ENCODE measurements at regions not wholly inside any gene's neighbourhood (a gene's known extent, or its start where the extent isn't known, plus 50 kb on each side); places are given as distances from the start of the nearest gene placed in this dataset.

GRCh38 chrX:27057883-27058282 lies 405.3 kb downstream of the PPP4R3C start:
- DNase-seq (ENCODE audit: low spot score in 2 of 2, unreplicated experiment in 2 of 2) = no peak
- TF ChIP-seq, protein P1, sequence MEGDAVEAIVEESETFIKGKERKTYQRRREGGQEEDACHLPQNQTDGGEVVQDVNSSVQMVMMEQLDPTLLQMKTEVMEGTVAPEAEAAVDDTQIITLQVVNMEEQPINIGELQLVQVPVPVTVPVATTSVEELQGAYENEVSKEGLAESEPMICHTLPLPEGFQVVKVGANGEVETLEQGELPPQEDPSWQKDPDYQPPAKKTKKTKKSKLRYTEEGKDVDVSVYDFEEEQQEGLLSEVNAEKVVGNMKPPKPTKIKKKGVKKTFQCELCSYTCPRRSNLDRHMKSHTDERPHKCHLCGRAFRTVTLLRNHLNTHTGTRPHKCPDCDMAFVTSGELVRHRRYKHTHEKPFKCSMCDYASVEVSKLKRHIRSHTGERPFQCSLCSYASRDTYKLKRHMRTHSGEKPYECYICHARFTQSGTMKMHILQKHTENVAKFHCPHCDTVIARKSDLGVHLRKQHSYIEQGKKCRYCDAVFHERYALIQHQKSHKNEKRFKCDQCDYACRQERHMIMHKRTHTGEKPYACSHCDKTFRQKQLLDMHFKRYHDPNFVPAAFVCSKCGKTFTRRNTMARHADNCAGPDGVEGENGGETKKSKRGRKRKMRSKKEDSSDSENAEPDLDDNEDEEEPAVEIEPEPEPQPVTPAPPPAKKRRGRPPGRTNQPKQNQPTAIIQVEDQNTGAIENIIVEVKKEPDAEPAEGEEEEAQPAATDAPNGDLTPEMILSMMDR (IDR thresholded peaks at IDR 0.05; ENCODE audit: unreplicated experiment) = no peak
- H3K36me3 Mint-ChIP-seq = peaks cover 2% of the 10 kb centered on the region
- H3K27me3 Mint-ChIP-seq (ENCODE audit: low read depth) = no peaks in the 10 kb centered on the region
- peaks cover 36% of the 10 kb centered on the region for H3K9me3 Mint-ChIP-seq
- H3K4me3 Mint-ChIP-seq = no peak overlapping the region
- no peaks in the 10 kb centered on the region for H3K4me1 Mint-ChIP-seq
- no peak overlapping the region for H3K27ac Mint-ChIP-seq

DNA sequence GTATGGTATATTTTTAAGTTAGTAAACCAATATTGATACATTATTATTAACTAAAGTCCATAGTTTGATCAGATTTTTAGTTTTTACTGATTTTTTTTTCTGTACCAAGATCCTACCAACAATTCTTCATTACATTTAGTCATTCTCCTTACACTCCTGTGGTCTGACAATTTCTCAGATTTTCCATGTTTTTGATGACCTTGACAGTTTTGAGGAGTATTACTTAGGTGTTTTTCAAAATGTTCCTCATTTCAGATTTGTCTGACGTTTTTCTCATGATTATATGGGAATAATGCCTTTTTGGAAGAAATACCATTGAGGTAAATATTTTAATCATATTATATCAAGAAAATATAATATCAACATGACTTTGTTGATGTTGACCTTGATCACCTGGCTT lies 423.8 kb downstream of the PPP4R3C start:
- Mint-ChIP-seq H3K36me3 (no peaks in the 10 kb centered on the region), H3K9me3 (peaks cover 49% of the 10 kb centered on the region), H3K4me3 (no peak overlapping the region), H3K27ac (no peak overlapping the region), H3K27me3 (ENCODE audit: low read depth) (no peaks in the 10 kb centered on the region), H3K4me1 (no peaks in the 10 kb centered on the region)
- DNase-seq (ENCODE audit: low spot score in 2 of 2, unreplicated experiment in 2 of 2) = no peak
- TF ChIP-seq, protein P1 (IDR thresholded peaks at IDR 0.05; ENCODE audit: unreplicated experiment) = no peak

- no peak for DNase-seq (ENCODE audit: low spot score in 2 of 2, unreplicated experiment in 2 of 2)
- Mint-ChIP-seq H3K4me3 (no peak overlapping the region), H3K9me3 (peaks cover 41% of the 10 kb centered on the region), H3K27me3 (ENCODE audit: low read depth) (no peaks in the 10 kb centered on the region), H3K4me1 (peaks cover 3% of the 10 kb centered on the region), H3K27ac (no peak overlapping the region), H3K36me3 (no peaks in the 10 kb centered on the region)
- TF ChIP-seq, protein P1 (IDR thresholded peaks at IDR 0.05; ENCODE audit: unreplicated experiment) = no peak
These were observed 454.7 kb downstream of the PPP4R3C start for GRCh38 chrX:27008486-27008885.

- Mint-ChIP-seq H3K27me3 (ENCODE audit: low read depth) (no peaks in the 10 kb centered on the region), H3K36me3 (peaks cover 3% of the 10 kb centered on the region), H3K27ac (no peak overlapping the region), H3K9me3 (peaks cover 74% of the 10 kb centered on the region), H3K4me1 (peaks cover 2% of the 10 kb centered on the region), H3K4me3 (no peak overlapping the region)
- DNase-seq (ENCODE audit: low spot score in 2 of 2, unreplicated experiment in 2 of 2) = no peak
- TF ChIP-seq, protein P1 (IDR thresholded peaks at IDR 0.05; ENCODE audit: unreplicated experiment) = no peak
These were observed 463.5 kb downstream of the PPP4R3C start for GRCh38 chrX:26999634-27000033.

DNA sequence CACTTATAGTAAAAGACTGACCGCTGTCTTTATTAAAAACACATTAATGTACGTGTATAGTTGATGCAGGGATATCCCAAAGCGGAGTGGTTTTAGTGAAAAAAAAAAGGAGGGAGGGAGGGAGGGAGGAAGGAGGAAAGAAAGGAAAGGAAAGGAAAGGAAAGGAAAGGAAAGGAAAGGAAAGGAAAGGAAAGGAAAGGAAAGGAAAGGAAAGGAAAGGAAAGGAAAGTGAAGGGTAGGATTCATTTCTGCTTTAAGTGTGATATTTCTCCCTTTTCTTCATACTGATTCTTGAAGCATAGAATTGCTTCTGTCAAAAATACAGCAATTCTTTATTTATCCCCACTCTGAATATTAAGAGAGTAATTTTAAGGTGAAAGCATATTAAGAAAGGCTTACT lies 504.9 kb downstream of the PPP4R3C start:
- Mint-ChIP-seq H3K36me3 (no peaks in the 10 kb centered on the region), H3K9me3 (peaks cover 27% of the 10 kb centered on the region), H3K27ac (no peak overlapping the region), H3K27me3 (ENCODE audit: low read depth) (no peaks in the 10 kb centered on the region), H3K4me1 (no peaks in the 10 kb centered on the region), H3K4me3 (no peak overlapping the region)
- TF ChIP-seq, protein P1 (IDR thresholded peaks at IDR 0.05; ENCODE audit: unreplicated experiment) = no peak
- no peak for DNase-seq (ENCODE audit: low spot score in 2 of 2, unreplicated experiment in 2 of 2)

GRCh38 chrX:26954029-26954428 lies 509.1 kb downstream of the PPP4R3C start:
- TF ChIP-seq, protein P1 (IDR thresholded peaks at IDR 0.05; ENCODE audit: unreplicated experiment) = no peak
- H3K36me3 Mint-ChIP-seq = peaks cover under 1% of the 10 kb centered on the region
- no peak overlapping the region for H3K27ac Mint-ChIP-seq
- H3K27me3 Mint-ChIP-seq (ENCODE audit: low read depth) = no peaks in the 10 kb centered on the region
- peaks cover 22% of the 10 kb centered on the region for H3K9me3 Mint-ChIP-seq
- H3K4me1 Mint-ChIP-seq = peaks cover 8% of the 10 kb centered on the region
- no peak overlapping the region for H3K4me3 Mint-ChIP-seq
- no peak for DNase-seq (ENCODE audit: low spot score in 2 of 2, unreplicated experiment in 2 of 2)
